IPS-NIHi11 (cell line): ENCODE measurements at regions not wholly inside any gene's neighbourhood (a gene's known extent, or its start where the extent isn't known, plus 50 kb on each side); places are given as distances from the start of the nearest gene placed in this dataset.
A peak's percentile ranks its signal among the peaks of the same experiment; 100 is the strongest.

Experiments
- DNase-seq: peaks from one replicate; pipeline ENCODE4 v3.0.0; 2012; ENCODE audit warnings: mixed read lengths, low spot score

DNA sequence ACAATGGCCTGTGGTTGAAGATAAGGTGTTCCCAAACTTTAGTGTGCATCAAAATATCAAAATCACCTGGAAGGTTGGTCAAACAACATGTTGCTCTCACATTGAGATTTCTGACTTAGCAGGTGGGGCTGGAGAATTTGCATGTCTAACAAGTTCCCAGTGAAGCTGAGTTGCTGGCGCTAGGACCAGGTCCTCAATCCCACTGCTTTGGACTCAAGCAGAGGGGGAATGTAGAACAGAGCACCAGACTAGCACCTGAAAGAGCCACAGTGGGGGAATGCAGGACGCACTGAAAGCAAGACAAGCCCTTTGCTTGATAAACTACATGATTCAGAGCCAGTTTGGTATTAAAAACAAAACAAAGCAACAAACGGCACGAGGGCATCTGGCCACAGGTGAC, 458.1 kb downstream of the MTRR start:
- no peak for DNase-seq

DNA sequence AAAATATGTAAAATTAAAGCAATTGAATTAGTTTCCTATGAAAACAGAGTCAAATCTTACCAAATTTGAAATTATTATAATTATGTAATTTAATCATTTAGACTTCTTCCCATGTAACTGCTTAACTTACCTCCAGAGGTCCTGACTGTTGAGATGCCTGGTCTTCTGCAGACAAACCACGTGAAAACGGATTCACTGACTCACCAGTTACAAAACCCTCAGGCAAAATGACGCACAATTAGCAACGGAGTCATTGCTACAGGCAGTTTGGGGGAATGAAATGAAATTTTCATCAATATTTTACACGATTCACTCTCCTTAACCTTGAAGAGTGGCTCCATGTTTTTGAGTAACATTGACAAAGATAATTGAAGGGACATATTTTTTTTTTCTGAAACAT, 460.8 kb downstream of the MTRR start:
- DNase-seq, result no peak

GRCh38 chr5:8332666-8333445, 463.9 kb downstream of the MTRR start:
- DNase-seq, result no peak

- no peak for DNase-seq
Measured at GRCh38 chr5:8333485-8333884, 464.5 kb downstream of the MTRR start.

- no peak for DNase-seq
Measured at GRCh38 chr5:8333977-8334376, 465.0 kb downstream of the MTRR start.

GRCh38 chr5:8340261-8340660, 471.3 kb downstream of the MTRR start:
- no peak for DNase-seq

GRCh38 chr5:8340739-8341344, 471.9 kb downstream of the MTRR start:
- DNase-seq, result peak; percentile 25

GRCh38 chr5:8341406-8341805, 472.5 kb downstream of the MTRR start:
- DNase-seq, result no peak

DNA sequence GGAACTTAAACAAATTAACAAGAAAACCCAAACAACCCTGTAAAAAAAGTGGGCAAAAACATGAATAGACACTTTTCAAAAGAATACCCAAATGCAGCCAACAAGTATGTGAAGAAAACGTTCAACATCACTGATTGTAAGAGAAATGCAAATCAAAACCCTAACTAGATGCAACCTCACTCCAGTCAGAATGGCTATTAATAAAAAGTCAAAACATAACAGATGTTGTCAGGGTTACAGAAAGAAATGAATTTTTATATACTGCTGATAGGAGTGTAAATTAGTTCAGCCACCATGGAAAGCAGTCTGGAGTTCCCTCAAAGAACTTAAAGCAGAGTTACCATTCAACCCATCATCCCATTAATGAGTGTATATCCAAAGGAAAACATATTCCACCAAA, 479.0 kb downstream of the MTRR start:
- DNase-seq, result no peak

- DNase-seq, result no peak
Measured at GRCh38 chr5:8349855-8350254, 480.9 kb downstream of the MTRR start.

DNA sequence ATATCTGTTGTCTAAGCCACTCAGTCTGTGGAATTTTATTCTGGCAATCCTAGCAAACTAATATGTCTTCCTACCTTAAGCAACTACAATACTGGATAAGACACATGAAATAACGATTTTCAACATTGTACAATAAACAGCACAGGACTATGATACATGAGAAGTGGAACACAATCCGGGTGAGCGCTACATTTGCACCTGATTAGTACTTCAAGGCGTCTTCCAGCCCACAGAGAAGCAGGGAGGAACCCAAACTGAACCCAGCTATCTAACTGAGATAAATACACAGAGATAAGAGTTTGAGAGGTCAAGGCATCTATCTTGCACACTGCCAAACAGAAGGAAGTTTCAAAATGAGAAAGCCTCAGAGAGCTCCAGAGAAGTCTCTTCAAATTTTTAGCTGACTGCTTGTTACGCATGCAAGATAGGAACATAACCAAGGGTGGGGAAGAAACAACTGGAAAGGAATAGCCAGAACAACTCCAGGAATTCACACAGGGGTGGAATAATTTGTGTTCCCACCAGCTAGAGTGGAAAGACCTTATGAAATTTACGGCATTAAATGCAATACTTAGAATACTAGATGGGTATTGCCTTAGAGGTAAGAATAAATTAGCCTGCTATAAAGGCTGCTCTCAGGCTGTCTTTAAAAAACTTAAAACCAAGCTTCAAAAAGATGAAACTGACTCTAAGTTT, 481.8 kb downstream of the MTRR start:
- no peak for DNase-seq

DNA sequence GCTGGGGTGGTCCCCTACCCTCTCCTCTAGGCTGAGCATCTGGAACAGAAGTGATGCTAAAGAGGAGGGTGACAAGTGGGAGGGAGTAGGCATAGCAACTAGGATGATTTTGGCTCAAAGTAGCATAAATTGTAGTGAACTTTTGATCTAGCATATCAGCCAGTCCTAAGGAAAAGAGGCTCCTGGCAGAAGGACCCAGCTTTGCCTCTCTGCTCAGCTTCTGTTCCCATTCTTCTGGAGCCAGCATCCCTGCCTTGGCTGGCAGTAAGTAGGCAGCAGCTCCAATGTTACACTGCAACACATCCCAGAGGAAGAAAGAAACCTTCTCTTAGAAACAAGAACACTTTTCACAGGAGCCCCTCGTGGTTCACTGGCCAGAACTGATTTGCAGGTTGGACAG, 487.0 kb downstream of the MTRR start:
- DNase-seq, result no peak

GRCh38 chr5:8360012-8360411, 491.1 kb downstream of the MTRR start:
- DNase-seq, result no peak

- DNase-seq, result no peak
Measured at GRCh38 chr5:8362495-8362894, 493.5 kb downstream of the MTRR start.

DNA sequence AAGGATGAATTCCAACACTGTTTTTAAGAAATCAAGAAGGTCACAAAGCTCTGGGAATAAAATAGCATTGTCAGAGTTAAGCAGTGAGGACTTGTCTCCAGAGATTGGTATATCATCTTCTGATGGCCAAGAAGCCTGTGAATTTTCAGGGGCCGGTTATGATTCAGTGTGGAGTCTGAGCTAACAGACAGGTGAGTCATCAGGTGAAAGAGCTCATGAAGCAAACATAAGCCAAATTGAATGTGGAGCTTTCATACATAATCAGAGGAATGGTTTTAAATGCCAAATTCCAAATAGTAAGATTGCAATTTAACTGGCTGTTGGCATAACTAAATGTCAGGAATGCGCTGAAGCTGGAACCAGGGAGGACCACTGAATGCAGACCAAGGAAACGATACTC, 494.2 kb downstream of the MTRR start:
- DNase-seq, result no peak

GRCh38 chr5:8366266-8366665, 497.3 kb downstream of the MTRR start:
- no peak for DNase-seq

DNA sequence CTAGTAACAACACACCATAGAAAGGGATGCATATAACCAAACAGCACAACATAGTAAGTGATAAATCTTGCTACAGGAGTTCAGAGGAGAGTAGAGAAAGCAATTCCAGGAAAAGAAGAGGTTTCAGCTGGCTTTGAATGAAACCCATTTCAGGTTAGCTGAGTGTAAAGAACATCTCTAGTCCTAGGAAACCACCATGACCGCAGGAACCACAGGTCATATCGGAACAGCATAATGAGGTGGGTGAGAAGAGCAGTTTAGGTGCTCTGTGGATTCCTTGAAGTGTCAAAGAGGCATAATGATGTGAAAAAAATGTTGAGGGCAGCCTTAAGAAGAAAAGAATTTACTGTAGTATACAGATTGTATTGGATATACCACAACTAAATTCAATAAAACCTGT, 507.5 kb downstream of the MTRR start:
- DNase-seq, result no peak

- no peak for DNase-seq
Measured at GRCh38 chr5:8381972-8382371, 513.0 kb downstream of the MTRR start.

GRCh38 chr5:8382456-8382855, 513.5 kb downstream of the MTRR start:
- no peak for DNase-seq

DNA sequence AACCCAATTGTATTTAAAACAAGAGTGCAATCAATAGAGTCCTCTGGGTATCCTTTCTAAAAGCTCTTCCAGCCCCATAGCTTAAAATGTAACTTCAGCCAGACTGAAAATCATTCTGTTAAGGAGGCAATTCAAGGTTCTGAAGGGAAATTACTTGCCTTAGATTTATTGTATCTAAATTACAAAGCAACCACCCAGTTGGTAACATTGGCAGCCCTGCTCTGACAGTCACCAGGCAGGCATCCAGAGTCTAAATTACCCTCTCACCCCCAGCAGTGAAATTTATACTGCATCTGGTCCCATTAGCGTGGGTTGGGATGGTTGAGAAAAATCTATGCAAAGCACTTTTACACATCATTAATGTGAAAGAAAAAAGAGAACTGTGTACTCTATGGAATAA, 514.7 kb downstream of the MTRR start:
- DNase-seq, result no peak

DNA sequence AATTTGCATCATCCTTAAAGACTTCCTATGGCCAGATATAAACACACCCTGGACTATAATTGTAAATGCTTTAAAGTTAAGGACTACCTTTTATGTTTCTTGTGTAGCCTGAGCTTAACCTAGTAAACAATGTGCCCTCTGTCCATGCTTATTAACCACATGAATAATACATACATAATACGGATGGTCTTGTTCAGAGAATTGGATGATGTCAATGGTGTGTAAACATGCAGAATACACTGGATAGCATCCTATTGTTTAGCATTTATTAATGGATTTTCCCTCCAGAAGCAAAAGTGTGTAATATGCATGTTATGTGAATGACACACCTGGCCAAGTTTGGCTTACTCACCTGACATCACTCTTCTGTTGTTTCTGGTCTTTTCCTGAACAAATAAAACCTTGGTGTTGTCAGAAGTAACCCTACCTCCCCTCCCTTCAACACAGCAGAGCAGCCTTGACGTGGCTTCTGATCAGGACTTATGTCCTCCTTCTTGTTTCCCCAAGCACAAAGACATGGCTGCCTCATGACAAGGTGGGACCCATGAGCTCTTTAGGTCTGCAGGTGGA, 517.9 kb downstream of the MTRR start:
- DNase-seq, result no peak

- DNase-seq, result no peak
Measured at GRCh38 chr5:8391911-8392310, 523.0 kb downstream of the MTRR start.

DNA sequence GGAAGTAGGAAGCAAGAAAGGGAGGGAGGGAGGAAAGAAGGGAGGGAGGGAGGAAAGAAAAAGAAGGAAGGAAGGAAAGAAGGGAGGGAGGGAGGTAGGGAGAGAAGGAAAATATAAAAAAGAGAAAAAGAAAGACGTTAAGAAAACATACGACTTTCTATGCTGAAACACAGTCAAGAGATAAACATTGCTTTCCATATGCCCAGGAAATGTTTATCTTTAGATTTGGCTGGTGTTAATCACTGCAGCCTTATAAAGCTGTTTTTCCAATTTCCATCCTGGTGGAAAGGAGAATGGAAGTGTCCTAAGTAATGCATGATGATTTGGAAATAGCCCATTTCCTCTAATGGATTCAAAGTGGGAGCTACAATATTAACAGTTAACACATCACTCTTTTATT, 524.3 kb downstream of the MTRR start:
- DNase-seq, result no peak
